ENCODE measurements at regions not wholly inside any gene's neighbourhood (a gene's known extent, or its start where the extent isn't known, plus 50 kb on each side); places are given as distances from the start of the nearest gene placed in this dataset.

GRCh38 chr1:238895911-238896310 lies 490.5 kb upstream of the CHRM3 start:
- no peak for TF ChIP-seq CTCF (IDR thresholded peaks at IDR 0.05)
- TF ChIP-seq ZFX (IDR thresholded peaks at IDR 0.05; ENCODE audit: borderline replicate concordance): no peak

Data from 22Rv1 (cell line).